ENCODE measurements at regions not wholly inside any gene's neighbourhood (a gene's known extent, or its start where the extent isn't known, plus 50 kb on each side); places are given as distances from the start of the nearest gene placed in this dataset.

DNA sequence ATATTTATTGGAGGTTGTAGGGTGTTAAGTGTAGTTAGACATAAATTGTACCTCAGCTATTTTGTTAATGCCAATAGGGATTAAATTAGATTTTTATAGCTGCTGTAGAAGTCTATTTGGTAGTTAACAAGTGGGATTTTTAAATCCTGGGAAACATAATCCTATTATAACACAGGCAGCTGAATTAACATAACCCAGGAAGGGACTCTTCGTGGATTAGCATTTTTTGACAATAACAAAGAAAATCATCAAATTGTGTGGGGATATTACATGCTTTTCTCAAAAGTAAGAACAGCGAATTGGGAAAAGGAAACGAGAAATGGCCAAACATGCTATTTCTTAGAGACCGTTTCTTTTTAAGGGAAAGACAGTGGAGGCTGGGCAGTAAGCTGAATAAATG is 172.8 kb downstream of the ZIC5 start:
- Histone ChIP-seq H3K4me3 (no peak overlapping the region), H3K27ac (no peak overlapping the region), H3K79me2 (no peaks in the 10 kb centered on the region), H3K9me3 (ENCODE audit: low read depth) (no peaks in the 10 kb centered on the region), H3K9me2 (replicated peaks; ENCODE audit: insufficient read depth) (no peaks in the 10 kb centered on the region), H3K36me3 (replicated peaks; ENCODE audit: insufficient read depth, low read depth) (no peaks in the 10 kb centered on the region), H4K20me1 (ENCODE audit: insufficient read depth, poor library complexity, severe bottlenecking) (no peaks in the 10 kb centered on the region), H2AFZ (no peak overlapping the region), H3K4me2 (no peak overlapping the region), H3K4me1 (ENCODE audit: insufficient read depth) (no peaks in the 10 kb centered on the region), H3K27me3 (no peaks in the 10 kb centered on the region)
- 56% methylated on average over 4 of the region's 4 CpGs for WGBS (ENCODE audit: low lambda C conversion rate, missing lambda C conversion rate)
- no peak for DNase-seq (ENCODE audit: low spot score)
- TF ChIP-seq EZH2 (IDR thresholded peaks at IDR 0.05; ENCODE audit: borderline replicate concordance), result no peak
- no peak for TF ChIP-seq EZH2phosphoT487 (IDR thresholded peaks at IDR 0.05; ENCODE audit: low read depth, severe bottlenecking, unreplicated experiment)
- TF ChIP-seq, protein P1, sequence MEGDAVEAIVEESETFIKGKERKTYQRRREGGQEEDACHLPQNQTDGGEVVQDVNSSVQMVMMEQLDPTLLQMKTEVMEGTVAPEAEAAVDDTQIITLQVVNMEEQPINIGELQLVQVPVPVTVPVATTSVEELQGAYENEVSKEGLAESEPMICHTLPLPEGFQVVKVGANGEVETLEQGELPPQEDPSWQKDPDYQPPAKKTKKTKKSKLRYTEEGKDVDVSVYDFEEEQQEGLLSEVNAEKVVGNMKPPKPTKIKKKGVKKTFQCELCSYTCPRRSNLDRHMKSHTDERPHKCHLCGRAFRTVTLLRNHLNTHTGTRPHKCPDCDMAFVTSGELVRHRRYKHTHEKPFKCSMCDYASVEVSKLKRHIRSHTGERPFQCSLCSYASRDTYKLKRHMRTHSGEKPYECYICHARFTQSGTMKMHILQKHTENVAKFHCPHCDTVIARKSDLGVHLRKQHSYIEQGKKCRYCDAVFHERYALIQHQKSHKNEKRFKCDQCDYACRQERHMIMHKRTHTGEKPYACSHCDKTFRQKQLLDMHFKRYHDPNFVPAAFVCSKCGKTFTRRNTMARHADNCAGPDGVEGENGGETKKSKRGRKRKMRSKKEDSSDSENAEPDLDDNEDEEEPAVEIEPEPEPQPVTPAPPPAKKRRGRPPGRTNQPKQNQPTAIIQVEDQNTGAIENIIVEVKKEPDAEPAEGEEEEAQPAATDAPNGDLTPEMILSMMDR (IDR thresholded peaks at IDR 0.05; ENCODE audit: poor library complexity), result no peak

DNA sequence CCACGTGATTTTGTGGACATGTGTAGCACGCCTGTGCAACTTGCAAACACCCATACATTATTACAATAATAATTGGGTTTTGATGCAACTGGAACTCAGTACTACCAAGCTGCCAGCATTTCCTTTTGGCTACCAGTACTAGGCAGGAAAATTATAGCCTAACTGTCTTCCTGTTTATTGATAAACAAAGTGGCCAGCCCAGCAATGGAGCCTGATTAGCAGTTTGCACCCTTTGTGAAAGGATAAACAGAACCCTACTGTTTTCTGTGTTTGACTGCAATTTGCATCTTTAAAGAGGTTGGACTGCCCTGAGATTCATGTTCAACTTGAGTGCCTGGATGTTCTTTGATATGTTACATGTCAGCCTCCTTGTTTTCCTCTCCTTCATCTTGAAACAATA is 173.9 kb downstream of the ZIC5 start:
- Histone ChIP-seq H3K9me3 (ENCODE audit: low read depth) (no peaks in the 10 kb centered on the region), H3K4me2 (no peak overlapping the region), H2AFZ (no peak overlapping the region), H3K36me3 (replicated peaks; ENCODE audit: insufficient read depth, low read depth) (no peaks in the 10 kb centered on the region), H3K9me2 (replicated peaks; ENCODE audit: insufficient read depth) (no peaks in the 10 kb centered on the region), H3K4me3 (no peak overlapping the region), H3K79me2 (no peaks in the 10 kb centered on the region), H4K20me1 (ENCODE audit: insufficient read depth, poor library complexity, severe bottlenecking) (no peaks in the 10 kb centered on the region), H3K27ac (no peak overlapping the region), H3K27me3 (no peaks in the 10 kb centered on the region), H3K4me1 (ENCODE audit: insufficient read depth) (no peaks in the 10 kb centered on the region)
- DNase-seq (ENCODE audit: low spot score), result no peak
- WGBS (ENCODE audit: low lambda C conversion rate, missing lambda C conversion rate), result 56% methylated on average over 2 of the region's 2 CpGs
- TF ChIP-seq EZH2phosphoT487 (IDR thresholded peaks at IDR 0.05; ENCODE audit: low read depth, severe bottlenecking, unreplicated experiment), result no peak
- no peak for TF ChIP-seq EZH2 (IDR thresholded peaks at IDR 0.05; ENCODE audit: borderline replicate concordance)
- TF ChIP-seq, protein P1 (IDR thresholded peaks at IDR 0.05; ENCODE audit: poor library complexity), result no peak

DNA sequence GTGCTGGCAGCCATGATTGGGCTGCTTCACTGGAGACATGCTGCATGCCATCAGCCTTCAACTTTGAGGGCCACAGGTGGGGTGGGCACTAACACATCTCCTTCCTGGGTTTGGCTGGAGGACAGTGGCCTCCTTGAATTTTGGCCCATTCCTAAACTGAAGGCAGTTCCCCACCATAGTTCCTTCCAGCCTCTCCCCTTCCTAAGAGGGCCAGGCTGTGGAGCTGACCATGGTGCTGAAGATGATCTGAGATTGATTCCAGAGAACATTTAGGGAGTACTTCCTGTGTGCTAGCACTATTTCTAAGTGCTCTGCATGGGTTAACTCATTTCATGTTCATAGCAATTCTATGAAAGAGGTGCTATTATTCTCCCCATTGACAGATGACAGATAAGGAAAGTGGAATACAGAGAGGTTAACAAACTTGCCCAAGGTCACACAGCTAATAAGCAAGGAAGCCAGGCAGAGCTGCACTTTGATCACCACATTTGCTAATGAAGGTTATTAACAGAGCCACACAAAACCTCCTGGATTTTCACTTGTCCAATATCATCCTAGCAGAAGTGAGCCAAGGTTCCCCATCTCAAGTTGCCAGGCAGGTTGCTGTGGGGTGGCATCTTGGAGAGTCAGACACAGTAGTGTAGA is 175.3 kb downstream of the ZIC5 start:
- H2AFZ ChIP-seq, result no peak overlapping the region
- no peaks in the 10 kb centered on the region for H3K27me3 ChIP-seq
- no peak overlapping the region for H3K27ac ChIP-seq
- H3K4me2 ChIP-seq, result no peak overlapping the region
- H4K20me1 ChIP-seq (ENCODE audit: insufficient read depth, poor library complexity, severe bottlenecking), result no peaks in the 10 kb centered on the region
- no peaks in the 10 kb centered on the region for H3K4me1 ChIP-seq (ENCODE audit: insufficient read depth)
- no peak for TF ChIP-seq EZH2phosphoT487 (IDR thresholded peaks at IDR 0.05; ENCODE audit: low read depth, severe bottlenecking, unreplicated experiment)
- TF ChIP-seq EZH2 (IDR thresholded peaks at IDR 0.05; ENCODE audit: borderline replicate concordance), result no peak
- TF ChIP-seq, protein P1 (IDR thresholded peaks at IDR 0.05; ENCODE audit: poor library complexity), result no peak
- H3K79me2 ChIP-seq, result no peaks in the 10 kb centered on the region
- H3K4me3 ChIP-seq, result no peak overlapping the region
- H3K36me3 ChIP-seq (replicated peaks; ENCODE audit: insufficient read depth, low read depth), result no peaks in the 10 kb centered on the region
- DNase-seq (ENCODE audit: low spot score), result peak; percentile 69
- H3K9me3 ChIP-seq (ENCODE audit: low read depth), result no peaks in the 10 kb centered on the region
- no peaks in the 10 kb centered on the region for H3K9me2 ChIP-seq (replicated peaks; ENCODE audit: insufficient read depth)

All from hepatocyte (in vitro differentiated cells).